Gastroesophageal sphincter (tissue), 3 donors: ENCODE measurements at regions not wholly inside any gene's neighbourhood (a gene's known extent, or its start where the extent isn't known, plus 50 kb on each side); places are given as distances from the start of the nearest gene placed in this dataset.

ENCODE experiments used
- POLR2A ChIP-seq, 2 donors: fragments of 450-650 bp; IDR thresholded peaks; one replicate each; pipeline ENCODE4 v1.6.1; 2017; ENCODE audit warnings: antibody characterized with exemption in 2 of 2, mild to moderate bottlenecking in 2 of 2, moderate library complexity in 1 of 2
- TF ChIP-seq, protein P1 (sequence below), 4 experiments: fragments of 200-600 bp in 2 of 4; fragments of 450-650 bp in 2 of 4; sonication (generic) in 1 of 4; IDR thresholded peaks; one replicate each; pipeline ENCODE4 v1.5.1; 2017 to 2019; ENCODE audit warnings: antibody characterized with exemption in 4 of 4, mild to moderate bottlenecking in 2 of 4, moderate library complexity in 2 of 4

DNA sequence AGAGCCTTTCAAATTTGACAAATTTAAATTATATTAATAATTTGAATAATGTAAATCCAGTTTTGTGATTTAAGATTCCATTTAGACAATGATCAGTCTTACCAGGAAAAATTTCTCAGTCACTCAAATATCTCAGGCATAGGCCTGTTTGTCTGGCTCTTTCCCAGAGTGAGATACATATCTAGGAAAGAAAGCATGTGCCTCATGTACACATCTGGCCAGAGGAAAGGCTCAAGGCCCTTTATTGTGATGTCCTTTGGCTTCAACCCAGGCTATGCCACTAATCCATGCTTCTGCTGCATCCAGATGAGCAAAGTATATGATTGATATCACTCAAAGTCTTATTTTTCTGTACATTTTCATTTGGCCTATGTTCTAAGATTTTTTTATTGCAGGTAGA is 473.3 kb upstream of the ADGRL3 start:
- TF ChIP-seq, protein P1, sequence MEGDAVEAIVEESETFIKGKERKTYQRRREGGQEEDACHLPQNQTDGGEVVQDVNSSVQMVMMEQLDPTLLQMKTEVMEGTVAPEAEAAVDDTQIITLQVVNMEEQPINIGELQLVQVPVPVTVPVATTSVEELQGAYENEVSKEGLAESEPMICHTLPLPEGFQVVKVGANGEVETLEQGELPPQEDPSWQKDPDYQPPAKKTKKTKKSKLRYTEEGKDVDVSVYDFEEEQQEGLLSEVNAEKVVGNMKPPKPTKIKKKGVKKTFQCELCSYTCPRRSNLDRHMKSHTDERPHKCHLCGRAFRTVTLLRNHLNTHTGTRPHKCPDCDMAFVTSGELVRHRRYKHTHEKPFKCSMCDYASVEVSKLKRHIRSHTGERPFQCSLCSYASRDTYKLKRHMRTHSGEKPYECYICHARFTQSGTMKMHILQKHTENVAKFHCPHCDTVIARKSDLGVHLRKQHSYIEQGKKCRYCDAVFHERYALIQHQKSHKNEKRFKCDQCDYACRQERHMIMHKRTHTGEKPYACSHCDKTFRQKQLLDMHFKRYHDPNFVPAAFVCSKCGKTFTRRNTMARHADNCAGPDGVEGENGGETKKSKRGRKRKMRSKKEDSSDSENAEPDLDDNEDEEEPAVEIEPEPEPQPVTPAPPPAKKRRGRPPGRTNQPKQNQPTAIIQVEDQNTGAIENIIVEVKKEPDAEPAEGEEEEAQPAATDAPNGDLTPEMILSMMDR (IDR thresholded peaks at IDR 0.05): no peak
- no peak for TF ChIP-seq POLR2A (IDR thresholded peaks at IDR 0.05)
